ENCODE measurements at regions not wholly inside any gene's neighbourhood (a gene's known extent, or its start where the extent isn't known, plus 50 kb on each side); places are given as distances from the start of the nearest gene placed in this dataset.

GRCh38 chr14:105711044-105711620 is 184.7 kb downstream of the TMEM121 start:
- TF ChIP-seq CTCF (IDR thresholded peaks at IDR 0.05; ENCODE audit: insufficient read depth, low read depth, low read length) (no peak), EZH2 (IDR thresholded peaks at IDR 0.05; ENCODE audit: insufficient read depth, low read length) (no peak)
